NCI-H2107 treated with DMSO at 0.1 percent for 48 hours (cell line): ENCODE measurements at regions not wholly inside any gene's neighbourhood (a gene's known extent, or its start where the extent isn't known, plus 50 kb on each side); places are given as distances from the start of the nearest gene placed in this dataset.
"Not testable (repeated sequence)": the region's sequence is repeated elsewhere in the genome, so short reads cannot be mapped to it uniquely, and the experiment has no call there.

Experiments used
- DNase-seq: peaks from one replicate; lab custom pipeline; 2025; ENCODE audit not compliant: unreplicated experiment; lab: John Stamatoyannopoulos, UW

- no peak for DNase-seq
These were observed 400.0 kb upstream of the TMPRSS15 start for GRCh38 chr21:18803624-18804023.

DNA sequence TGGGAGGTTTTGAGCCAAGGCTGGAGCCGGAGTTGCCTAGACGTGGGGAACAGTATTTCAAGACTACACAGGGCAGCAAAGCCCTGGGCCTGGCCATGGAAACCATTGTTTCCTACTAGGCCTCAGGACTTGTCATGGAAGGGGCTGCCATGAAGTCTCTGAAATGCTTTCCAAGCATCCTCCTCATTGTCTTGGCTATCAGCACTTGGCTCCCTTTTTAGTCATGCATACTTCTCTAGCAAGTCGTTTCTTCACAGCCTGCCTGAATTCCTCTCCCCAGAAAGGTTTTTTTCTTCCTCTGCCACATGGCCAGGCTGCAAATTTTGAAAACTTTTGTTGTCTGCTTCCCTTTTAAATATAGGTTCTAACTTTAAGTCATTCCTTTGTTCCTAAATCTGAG is 406.6 kb upstream of the TMPRSS15 start:
- no peak for DNase-seq

DNA sequence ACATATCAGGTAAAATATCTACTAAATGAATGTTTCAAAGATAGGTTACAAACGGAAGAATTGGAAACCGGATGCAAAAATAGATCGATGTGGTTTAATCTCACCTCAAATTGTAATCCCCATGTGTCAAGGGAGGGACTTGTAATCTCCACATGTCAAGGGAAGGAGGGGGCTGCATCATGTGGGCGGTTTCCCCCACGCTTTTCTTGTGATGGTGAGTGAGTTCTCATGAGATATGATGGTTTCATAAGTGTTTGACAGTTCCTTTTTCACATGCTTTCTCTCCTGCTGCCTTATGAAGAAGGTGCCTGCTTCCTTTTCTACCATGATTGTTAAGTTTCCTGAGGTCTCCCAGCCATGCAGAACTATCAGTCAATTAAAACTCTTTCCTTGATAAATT is 408.7 kb upstream of the TMPRSS15 start:
- no peak for DNase-seq

GRCh38 chr21:18819507-18819906 is 415.9 kb upstream of the TMPRSS15 start:
- DNase-seq = no peak

GRCh38 chr21:18826562-18826961 is 423.0 kb upstream of the TMPRSS15 start:
- DNase-seq = no peak

DNA sequence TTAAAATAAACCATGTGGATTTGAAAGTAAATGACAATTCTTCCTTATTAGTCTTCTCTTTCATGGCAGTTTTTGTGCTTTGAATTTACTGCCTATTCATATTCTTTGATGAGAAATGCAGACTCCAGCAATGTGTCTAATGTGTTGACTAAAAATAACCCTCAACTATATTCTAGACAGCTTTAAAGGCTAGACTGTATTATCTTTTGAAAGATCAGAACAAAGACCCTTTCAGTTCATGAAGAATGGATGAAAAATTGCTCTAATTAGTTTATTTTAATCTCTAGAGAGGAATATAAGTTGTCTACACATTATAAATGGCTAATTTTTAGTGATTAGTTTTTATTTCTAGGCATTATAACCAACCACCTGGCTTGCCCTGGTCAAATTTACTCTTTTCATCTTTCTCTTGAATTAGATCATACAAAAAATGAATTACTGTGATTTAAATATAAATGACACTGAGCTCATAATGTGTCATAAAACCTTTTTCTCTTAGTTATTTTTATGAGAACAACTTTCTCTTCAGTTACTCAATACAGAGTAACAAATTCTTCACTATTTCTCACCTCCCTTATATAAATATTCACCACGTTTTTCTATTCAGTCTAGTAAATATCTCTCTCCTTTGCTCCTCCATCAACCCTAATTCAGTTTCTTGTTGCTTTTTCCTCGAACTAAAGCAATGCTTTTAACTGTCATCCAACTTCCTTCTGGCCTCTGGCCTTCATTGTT is 428.5 kb upstream of the TMPRSS15 start:
- no peak for DNase-seq

- DNase-seq = no peak
These were observed 429.4 kb upstream of the TMPRSS15 start for GRCh38 chr21:18832950-18833349.

DNA sequence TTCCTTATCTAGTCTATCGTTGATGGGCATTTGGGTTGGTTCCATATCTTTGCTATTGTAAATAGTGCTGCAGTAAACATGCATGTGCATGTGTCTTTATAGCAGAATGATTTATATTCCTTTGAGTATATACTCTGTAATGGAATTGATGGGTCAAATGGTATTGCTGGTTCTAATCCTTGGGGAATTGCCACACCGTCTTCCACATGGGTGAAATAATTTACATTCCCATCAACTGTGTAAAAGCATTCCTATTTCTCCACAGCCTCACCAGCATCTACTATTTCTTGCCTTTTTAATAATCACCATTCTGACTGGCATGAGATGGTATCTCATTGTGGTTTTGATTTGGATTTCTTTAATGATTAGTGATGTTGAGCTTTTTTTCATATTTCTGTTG is 430.5 kb upstream of the TMPRSS15 start:
- not testable (repeated sequence) for DNase-seq

GRCh38 chr21:18840239-18840638 is 436.7 kb upstream of the TMPRSS15 start:
- DNase-seq = no peak

- DNase-seq = not testable (repeated sequence)
These were observed 454.0 kb upstream of the TMPRSS15 start for GRCh38 chr21:18857606-18858005.

DNA sequence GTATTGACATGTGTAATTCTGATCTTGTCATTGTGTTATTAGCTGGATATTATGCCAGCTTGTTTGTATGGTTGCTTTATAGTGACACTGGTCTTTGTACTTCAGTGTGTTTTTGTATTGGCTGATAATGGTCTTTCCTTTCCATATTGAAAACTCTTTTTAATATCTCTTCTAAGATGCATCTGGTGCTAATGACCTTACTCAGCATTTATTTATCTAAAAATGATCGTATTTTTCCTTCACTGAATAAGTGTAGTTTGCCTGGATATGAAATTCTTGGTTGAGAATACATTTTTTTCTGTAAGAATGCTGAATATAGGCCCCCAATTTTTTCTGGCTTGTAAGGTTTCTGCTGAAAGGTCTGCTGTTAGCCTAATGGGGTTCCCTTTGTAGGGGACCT is 465.5 kb upstream of the TMPRSS15 start:
- DNase-seq = no peak

DNA sequence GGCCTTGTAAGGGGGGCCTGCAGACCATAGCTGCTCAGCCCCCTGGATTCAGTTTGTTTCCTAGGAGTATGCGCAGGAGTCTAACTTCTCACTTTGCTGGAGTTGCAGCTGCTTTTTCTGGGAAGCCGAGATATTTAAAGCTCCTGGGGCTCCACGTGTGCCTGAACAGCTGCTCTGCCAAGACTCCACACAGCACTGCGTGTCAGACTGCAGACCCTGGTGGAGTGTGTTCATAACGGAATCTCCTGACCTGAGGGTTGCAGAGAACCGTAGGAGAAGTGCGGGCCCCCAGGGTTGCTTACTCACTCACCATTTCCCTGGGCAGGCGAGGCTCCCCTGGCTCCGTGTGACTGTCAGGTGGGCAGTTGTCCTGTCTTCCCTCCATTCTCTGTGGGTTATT is 474.3 kb upstream of the TMPRSS15 start:
- no peak for DNase-seq

- DNase-seq = no peak
These were observed 484.5 kb upstream of the TMPRSS15 start for GRCh38 chr21:18887922-18888602.

DNA sequence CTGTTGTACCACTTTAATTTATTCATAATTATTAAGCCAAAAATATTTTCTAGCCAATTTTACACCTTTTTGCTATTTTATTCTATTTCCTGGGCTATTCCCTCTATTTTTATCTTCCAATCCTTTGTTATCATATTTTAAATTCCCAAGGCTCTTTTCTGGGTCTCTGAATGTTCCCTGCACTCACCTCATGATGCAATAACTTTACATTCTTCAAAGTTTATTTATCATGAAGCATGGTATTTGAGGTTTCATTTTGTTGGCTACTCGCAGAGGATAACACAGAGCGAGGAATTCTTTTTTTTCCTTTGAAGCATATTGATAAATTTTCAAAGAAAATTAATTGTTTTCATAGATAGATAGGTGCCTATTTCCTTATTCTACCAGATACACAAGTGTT is 489.8 kb upstream of the TMPRSS15 start:
- DNase-seq = no peak

DNA sequence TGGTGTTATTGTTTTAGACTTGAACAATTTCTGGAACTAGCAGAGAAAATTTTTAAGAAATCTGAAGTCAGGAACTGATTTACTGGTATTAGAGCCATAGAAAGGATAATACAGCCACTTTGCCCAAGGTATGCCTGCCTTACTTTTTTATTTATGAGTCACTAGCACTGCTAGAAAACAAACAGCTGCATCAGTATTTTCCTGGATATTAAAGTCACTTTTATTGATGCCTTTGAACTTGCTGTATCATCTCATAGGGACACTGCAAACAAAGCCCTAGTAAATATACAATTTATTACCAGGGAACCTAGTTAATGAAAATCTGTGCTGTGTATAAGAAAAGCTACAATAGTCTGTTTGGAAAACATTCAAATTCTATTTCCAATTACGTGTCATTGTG is 490.8 kb upstream of the TMPRSS15 start:
- no peak for DNase-seq

DNA sequence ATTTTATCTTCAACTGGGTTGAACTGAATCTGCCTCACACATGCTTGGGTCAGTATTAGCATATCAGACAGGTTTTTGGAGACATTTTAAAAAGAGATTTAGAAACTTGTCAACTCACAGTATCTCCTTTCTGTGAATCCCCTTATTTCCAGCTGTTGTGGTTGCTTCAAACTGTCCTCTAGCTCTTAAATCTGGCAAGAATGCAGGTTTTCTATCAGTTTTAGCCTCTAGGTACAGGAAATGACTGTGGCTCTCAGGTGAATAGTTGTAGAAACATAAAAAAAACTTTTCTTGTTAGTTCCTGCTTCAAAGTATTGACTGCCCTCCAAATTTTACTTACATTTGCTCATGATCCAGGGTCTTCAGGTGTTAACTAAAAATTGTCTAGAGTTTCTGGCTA is 495.7 kb upstream of the TMPRSS15 start:
- DNase-seq = no peak

DNA sequence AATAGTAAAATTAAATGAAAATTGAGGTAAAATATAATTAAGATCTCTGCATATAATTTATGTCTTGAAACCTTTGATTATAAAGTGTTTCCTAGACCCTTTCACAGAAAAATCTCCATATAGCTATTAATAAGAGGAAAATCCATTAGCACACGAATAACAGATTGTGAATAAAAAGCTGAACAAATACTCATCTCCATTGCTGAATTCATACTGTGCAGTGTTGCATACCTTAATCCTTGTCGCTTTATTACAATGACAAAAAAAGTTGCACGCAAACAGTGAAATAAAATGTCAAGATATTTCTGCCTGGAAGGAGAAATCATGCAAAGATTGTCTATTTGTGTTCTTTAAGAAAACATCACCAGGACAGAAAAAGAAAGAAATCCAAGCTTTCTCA is 499.1 kb upstream of the TMPRSS15 start:
- no peak for DNase-seq

DNA sequence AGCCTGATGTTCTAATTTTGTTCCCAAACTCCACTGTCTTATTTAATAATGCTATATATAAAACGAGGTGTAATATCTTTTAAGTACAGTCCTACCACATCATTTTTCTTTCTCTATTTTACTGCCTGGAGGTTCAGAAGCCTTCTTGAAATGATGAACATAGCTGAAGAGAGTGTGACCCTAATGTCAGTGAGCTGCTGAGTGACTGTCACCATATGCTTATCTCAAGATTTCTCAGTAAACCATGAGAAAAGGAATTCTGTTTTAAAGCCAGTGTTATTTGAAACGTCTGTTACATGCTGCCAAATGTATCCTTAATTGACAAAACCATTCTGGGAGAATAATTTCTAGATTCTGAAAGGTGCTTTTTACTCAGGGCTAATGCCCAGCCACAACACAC is 503.5 kb upstream of the TMPRSS15 start:
- DNase-seq = no peak

DNA sequence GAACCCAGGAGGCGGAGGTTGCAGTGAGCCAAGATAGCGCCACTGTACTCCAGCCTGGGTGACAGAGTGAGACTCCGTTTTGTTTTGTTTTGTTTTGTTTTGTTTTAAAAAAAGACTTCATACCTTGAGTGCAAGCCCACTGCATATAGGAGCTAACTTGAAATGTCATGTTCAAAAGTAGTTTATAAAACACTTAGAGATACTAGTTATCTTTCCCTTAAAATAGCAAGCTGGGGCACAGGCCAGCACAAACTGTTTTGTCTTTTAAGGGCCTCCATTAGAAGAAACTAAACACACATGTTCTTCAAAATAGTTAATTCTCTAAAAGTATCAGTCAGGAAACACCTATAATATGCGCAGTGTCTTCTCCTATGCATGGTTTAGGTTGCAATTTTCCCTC is 505.1 kb upstream of the TMPRSS15 start:
- no peak for DNase-seq

DNA sequence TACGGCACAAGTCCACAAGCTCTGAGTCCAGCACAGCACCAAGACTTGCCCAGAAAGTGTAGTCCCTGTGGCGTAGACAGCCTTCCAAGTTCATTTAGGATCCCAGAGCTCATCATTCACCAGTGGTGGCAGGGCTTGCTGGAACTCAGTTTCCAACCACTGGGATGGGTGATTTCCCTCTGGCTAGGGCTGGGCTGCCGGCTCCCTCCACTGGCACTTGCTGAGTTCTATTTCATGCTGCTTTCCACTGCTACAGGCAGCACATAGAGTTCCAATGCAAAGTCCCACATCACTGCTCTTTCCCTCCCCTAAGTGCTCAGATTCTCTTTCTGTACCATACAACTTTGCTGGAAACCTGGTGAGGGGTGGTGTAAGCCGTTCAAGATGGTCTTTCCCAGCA is 510.3 kb upstream of the TMPRSS15 start:
- no peak for DNase-seq

DNA sequence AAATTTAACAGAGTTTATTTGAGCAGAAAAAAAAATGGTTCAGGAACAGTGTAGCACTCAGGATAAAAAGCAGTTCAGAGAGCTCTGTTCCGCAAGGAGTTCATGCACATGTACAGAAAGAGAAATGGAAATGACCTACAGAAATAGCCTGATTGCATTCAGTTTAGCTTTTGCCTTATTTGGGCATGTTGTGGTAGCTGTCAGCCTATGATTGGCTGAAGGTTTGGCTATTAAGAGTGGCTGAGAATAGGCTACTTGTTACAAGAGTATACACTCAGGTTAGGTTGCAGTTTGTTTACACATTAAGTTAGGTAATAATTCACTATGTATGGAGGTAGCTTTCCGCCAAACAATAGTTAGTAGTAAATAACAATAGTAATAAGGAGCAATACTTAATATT is 511.0 kb upstream of the TMPRSS15 start:
- DNase-seq = no peak

GRCh38 chr21:18917622-18918021 is 514.0 kb upstream of the TMPRSS15 start:
- DNase-seq = no peak

GRCh38 chr21:18931237-18931636 is 527.7 kb upstream of the TMPRSS15 start:
- DNase-seq = no peak
